ENCODE measurements at regions not wholly inside any gene's neighbourhood (a gene's known extent, or its start where the extent isn't known, plus 50 kb on each side); places are given as distances from the start of the nearest gene placed in this dataset.

GRCh38 chr6:113330636-113330946 is 526.6 kb upstream of the MARCKS start:
- TF ChIP-seq EZH2 (IDR thresholded peaks at IDR 0.05), result no peak
- TF ChIP-seq POLR2AphosphoS5 (IDR thresholded peaks at IDR 0.05; ENCODE audit: borderline replicate concordance, low read depth, low read length), result no peak

All from SK-N-MC (cell line).